Type B pancreatic cell (in vitro differentiated cells): ENCODE measurements at regions not wholly inside any gene's neighbourhood (a gene's known extent, or its start where the extent isn't known, plus 50 kb on each side); places are given as distances from the start of the nearest gene placed in this dataset.

ENCODE experiments used
- DNase-seq: peaks from one replicate; pipeline ENCODE4 v3.0.0; 2021; ENCODE audit warnings: mixed read lengths; ENCODE audit not compliant: unreplicated experiment; ENCODE audit errors: extremely low spot score
- H3K27ac Mint-ChIP-seq: 2 replicates; pipeline ENCODE4 v1.8.0; 2021; ENCODE audit warnings: mild to moderate bottlenecking, mixed read lengths
- H3K27me3 Mint-ChIP-seq: 2 replicates; pipeline ENCODE4 v1.8.0; 2021; ENCODE audit warnings: mixed read lengths
- H3K36me3 Mint-ChIP-seq: 2 replicates; pipeline ENCODE4 v1.8.0; 2021; ENCODE audit warnings: mixed read lengths
- H3K4me1 Mint-ChIP-seq: one replicate; pipeline ENCODE4 v1.8.0; 2021; ENCODE audit warnings: mixed read lengths; ENCODE audit not compliant: unreplicated experiment
- H3K4me3 Mint-ChIP-seq: 2 replicates; pipeline ENCODE4 v1.8.0; 2021; ENCODE audit warnings: mild to moderate bottlenecking, mixed read lengths
- H3K9me3 Mint-ChIP-seq: 2 replicates; pipeline ENCODE4 v1.8.0; 2021; ENCODE audit warnings: mixed read lengths
- TF ChIP-seq, protein P1 (sequence below): fragments of 200-600 bp; sonication (generic); conservative IDR thresholded peaks from 2 replicates; pipeline ENCODE4 v1.5.0; 2021; ENCODE audit warnings: antibody characterized with exemption, mild to moderate bottlenecking

DNA sequence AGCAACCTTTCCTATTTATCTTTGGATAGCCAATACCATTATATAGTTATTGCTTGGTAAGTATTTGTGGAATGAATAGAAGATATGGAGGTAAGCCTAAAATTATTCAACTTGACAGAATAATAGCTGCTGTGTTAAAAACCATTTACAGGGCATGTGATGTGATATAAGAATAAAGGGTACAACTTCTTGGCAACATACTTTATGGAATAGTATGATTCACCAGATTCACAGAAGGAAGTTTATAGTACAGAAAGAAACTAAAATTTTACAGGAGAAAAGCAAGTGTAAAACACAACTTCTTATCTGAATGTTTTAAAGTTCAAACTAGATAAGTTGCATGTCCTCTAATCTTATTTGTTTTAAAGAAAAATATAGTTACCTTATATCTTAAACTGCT is 186.4 kb upstream of the ZRANB2 start:
- DNase-seq: no peak
- TF ChIP-seq, protein P1, sequence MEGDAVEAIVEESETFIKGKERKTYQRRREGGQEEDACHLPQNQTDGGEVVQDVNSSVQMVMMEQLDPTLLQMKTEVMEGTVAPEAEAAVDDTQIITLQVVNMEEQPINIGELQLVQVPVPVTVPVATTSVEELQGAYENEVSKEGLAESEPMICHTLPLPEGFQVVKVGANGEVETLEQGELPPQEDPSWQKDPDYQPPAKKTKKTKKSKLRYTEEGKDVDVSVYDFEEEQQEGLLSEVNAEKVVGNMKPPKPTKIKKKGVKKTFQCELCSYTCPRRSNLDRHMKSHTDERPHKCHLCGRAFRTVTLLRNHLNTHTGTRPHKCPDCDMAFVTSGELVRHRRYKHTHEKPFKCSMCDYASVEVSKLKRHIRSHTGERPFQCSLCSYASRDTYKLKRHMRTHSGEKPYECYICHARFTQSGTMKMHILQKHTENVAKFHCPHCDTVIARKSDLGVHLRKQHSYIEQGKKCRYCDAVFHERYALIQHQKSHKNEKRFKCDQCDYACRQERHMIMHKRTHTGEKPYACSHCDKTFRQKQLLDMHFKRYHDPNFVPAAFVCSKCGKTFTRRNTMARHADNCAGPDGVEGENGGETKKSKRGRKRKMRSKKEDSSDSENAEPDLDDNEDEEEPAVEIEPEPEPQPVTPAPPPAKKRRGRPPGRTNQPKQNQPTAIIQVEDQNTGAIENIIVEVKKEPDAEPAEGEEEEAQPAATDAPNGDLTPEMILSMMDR: no peak
- no peaks in the 10 kb centered on the region for H3K36me3 Mint-ChIP-seq
- H3K4me3 Mint-ChIP-seq: no peak overlapping the region
- H3K4me1 Mint-ChIP-seq: no peaks in the 10 kb centered on the region
- H3K9me3 Mint-ChIP-seq: no peaks in the 10 kb centered on the region
- H3K27me3 Mint-ChIP-seq: no peaks in the 10 kb centered on the region
- H3K27ac Mint-ChIP-seq: no peak overlapping the region

DNA sequence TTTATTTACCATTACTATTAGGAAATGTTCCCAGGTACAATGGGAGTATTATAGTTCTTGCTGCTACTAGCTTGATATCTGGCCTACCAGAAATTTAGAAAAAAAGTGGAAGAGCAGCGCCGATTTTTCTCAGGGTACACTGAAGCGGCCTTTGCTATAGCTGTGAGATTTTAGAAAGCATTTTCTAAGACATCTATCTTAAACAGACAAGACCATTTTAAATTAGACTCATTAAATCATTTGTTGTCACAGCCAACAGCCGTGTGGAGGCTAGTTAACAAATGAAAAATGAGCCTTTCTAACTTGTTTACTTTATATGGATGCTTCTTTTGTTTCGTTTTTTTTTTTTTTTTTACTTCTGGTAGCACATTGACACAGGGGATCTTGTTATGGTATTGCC is 183.2 kb upstream of the ZRANB2 start:
- no peaks in the 10 kb centered on the region for H3K36me3 Mint-ChIP-seq
- no peaks in the 10 kb centered on the region for H3K9me3 Mint-ChIP-seq
- H3K27me3 Mint-ChIP-seq: no peaks in the 10 kb centered on the region
- no peak overlapping the region for H3K27ac Mint-ChIP-seq
- no peak overlapping the region for H3K4me3 Mint-ChIP-seq
- TF ChIP-seq, protein P1: no peak
- H3K4me1 Mint-ChIP-seq: no peaks in the 10 kb centered on the region
- no peak for DNase-seq

DNA sequence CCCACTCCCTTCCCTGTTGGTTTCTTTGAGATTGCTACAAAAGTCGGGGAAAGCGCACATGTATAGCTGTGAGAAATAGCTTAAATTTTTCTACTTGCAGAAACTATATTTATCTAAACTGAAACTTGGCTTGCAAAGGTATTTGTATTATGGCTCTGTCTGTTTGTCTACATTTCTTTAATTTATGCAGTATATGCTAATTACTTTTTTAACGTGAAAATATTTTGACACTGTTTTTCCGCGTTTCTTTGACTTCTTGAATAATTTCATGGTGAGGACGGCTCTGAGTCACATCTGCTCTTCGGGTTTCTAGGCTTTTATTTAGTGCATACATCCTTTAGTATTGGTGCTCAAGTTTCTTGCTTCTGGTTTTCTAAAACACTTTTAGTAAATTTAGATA is 182.1 kb upstream of the ZRANB2 start:
- TF ChIP-seq, protein P1: no peak
- no peak overlapping the region for H3K4me3 Mint-ChIP-seq
- H3K36me3 Mint-ChIP-seq: no peaks in the 10 kb centered on the region
- H3K27ac Mint-ChIP-seq: no peak overlapping the region
- DNase-seq: no peak
- no peaks in the 10 kb centered on the region for H3K4me1 Mint-ChIP-seq
- H3K27me3 Mint-ChIP-seq: no peaks in the 10 kb centered on the region
- no peaks in the 10 kb centered on the region for H3K9me3 Mint-ChIP-seq

DNA sequence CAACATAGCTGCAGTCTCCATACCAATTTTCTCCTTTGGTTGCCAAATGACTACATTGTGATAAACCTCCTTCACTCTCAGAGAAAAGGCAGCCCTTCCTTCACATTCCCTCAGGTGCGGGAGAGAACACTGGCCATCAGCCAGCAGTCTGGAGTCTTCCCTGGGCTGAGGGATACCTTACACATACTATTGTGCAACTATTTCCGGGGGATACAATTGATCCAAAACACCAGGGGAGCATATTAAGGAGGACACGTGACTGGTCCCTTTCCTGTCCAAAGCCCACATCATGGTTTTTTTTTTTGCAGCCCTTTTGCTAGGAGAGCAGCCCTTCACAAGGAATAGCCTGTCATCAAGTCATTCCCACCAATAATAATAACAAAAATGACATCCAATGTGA is 172.1 kb upstream of the ZRANB2 start:
- Mint-ChIP-seq H3K4me3 (no peak overlapping the region), H3K4me1 (no peaks in the 10 kb centered on the region), H3K36me3 (no peaks in the 10 kb centered on the region), H3K27me3 (no peaks in the 10 kb centered on the region), H3K9me3 (no peaks in the 10 kb centered on the region), H3K27ac (no peak overlapping the region)
- no peak for DNase-seq
- TF ChIP-seq, protein P1: no peak

DNA sequence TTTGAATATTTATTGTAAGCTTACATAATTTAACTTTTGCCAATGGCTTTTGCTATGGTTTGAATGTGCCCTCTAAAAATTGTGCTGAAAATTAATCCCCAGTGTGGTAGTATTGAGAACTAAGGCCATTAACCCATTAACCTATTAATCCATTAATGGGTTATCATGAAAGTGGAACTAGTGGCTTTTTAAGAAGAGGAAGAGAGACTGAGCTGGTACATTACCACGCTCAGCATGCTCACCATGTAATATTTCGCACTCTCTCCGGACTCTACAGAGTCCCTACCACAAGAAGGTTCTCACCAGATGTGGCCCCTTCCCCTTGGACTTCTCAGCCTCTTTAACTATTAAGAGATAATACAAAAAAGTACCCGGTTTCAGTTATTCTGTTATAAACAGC is 164.4 kb upstream of the ZRANB2 start:
- Mint-ChIP-seq H3K4me3 (no peak overlapping the region), H3K4me1 (no peaks in the 10 kb centered on the region), H3K9me3 (no peaks in the 10 kb centered on the region), H3K27ac (no peak overlapping the region), H3K36me3 (no peaks in the 10 kb centered on the region), H3K27me3 (no peaks in the 10 kb centered on the region)
- TF ChIP-seq, protein P1: no peak
- no peak for DNase-seq

DNA sequence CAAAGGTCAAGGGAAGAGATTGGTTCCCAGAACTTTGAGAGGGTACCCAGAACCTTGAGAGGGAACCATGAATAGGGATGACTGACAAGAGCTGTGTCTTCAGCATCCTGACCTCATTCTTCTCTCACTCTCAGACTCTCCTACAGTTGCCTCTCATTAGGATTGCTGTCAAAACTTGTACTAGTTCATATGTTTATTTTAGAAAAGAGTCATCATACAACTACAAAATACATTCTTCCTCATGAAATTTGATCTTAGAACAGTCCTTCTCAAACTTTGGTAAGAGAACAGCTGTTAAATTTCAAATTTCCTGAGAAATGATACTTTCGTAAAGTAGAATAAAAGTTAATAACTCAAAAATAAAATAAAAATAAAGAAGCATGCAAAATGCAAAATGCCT is 161.4 kb upstream of the ZRANB2 start:
- no peak for DNase-seq
- TF ChIP-seq, protein P1: no peak
- Mint-ChIP-seq H3K27me3 (no peaks in the 10 kb centered on the region), H3K4me3 (no peak overlapping the region), H3K27ac (no peak overlapping the region), H3K4me1 (no peaks in the 10 kb centered on the region), H3K36me3 (no peaks in the 10 kb centered on the region), H3K9me3 (no peaks in the 10 kb centered on the region)
